NCI-H2196 treated with DMSO at 0.1 percent for 48 hours (cell line): ENCODE measurements at regions not wholly inside any gene's neighbourhood (a gene's known extent, or its start where the extent isn't known, plus 50 kb on each side); places are given as distances from the start of the nearest gene placed in this dataset.

Experiments
- DNase-seq: peaks from one replicate; lab custom pipeline; 2025; ENCODE audit not compliant: unreplicated experiment; lab: John Stamatoyannopoulos, UW

- no peak for DNase-seq
Measured at GRCh38 chr2:128797533-128797932, 478.9 kb upstream of the HS6ST1 start.

GRCh38 chr2:128797937-128798336 lies 479.3 kb upstream of the HS6ST1 start:
- DNase-seq: no peak

- DNase-seq: no peak
Measured at GRCh38 chr2:128798502-128799283, 480.0 kb upstream of the HS6ST1 start.

GRCh38 chr2:128799284-128799552 lies 480.6 kb upstream of the HS6ST1 start:
- no peak for DNase-seq

GRCh38 chr2:128799730-128800129 lies 481.1 kb upstream of the HS6ST1 start:
- DNase-seq: no peak

- no peak for DNase-seq
Measured at GRCh38 chr2:128801576-128801975, 482.9 kb upstream of the HS6ST1 start.

GRCh38 chr2:128803222-128803621 lies 484.6 kb upstream of the HS6ST1 start:
- DNase-seq: no peak

- no peak for DNase-seq
Measured at GRCh38 chr2:128805237-128805636, 486.6 kb upstream of the HS6ST1 start.

GRCh38 chr2:128805918-128806317 lies 487.2 kb upstream of the HS6ST1 start:
- DNase-seq: no peak

- no peak for DNase-seq
Measured at GRCh38 chr2:128807317-128807716, 488.6 kb upstream of the HS6ST1 start.

GRCh38 chr2:128808462-128809258 lies 490.0 kb upstream of the HS6ST1 start:
- DNase-seq: no peak

- no peak for DNase-seq
Measured at GRCh38 chr2:128809259-128809636, 490.6 kb upstream of the HS6ST1 start.

GRCh38 chr2:128809880-128810279 lies 491.2 kb upstream of the HS6ST1 start:
- DNase-seq: no peak

- no peak for DNase-seq
Measured at GRCh38 chr2:128812183-128812940, 493.7 kb upstream of the HS6ST1 start.

- no peak for DNase-seq
Measured at GRCh38 chr2:128813352-128814034, 494.8 kb upstream of the HS6ST1 start.

GRCh38 chr2:128815248-128815647 lies 496.6 kb upstream of the HS6ST1 start:
- DNase-seq: no peak

GRCh38 chr2:128817171-128817570 lies 498.5 kb upstream of the HS6ST1 start:
- no peak for DNase-seq

GRCh38 chr2:128817813-128818212 lies 499.1 kb upstream of the HS6ST1 start:
- DNase-seq: no peak

- no peak for DNase-seq
Measured at GRCh38 chr2:128818248-128818647, 499.6 kb upstream of the HS6ST1 start.

GRCh38 chr2:128818704-128819491 lies 500.2 kb upstream of the HS6ST1 start:
- no peak for DNase-seq

GRCh38 chr2:128820452-128820851 lies 501.8 kb upstream of the HS6ST1 start:
- DNase-seq: no peak
